ENCODE measurements at regions not wholly inside any gene's neighbourhood (a gene's known extent, or its start where the extent isn't known, plus 50 kb on each side); places are given as distances from the start of the nearest gene placed in this dataset.

GRCh38 chr2:4416431-4416830, 713.1 kb downstream of the DCDC2C start:
- Histone ChIP-seq H3K79me2 (ENCODE audit: insufficient read depth, low read length) (no peaks in the 10 kb centered on the region), H3K9me2 (replicated peaks; ENCODE audit: low read depth, low read length) (no peaks in the 10 kb centered on the region), H3K27me3 (ENCODE audit: insufficient read depth, low read length, poor library complexity, severe bottlenecking) (no peaks in the 10 kb centered on the region), H3K4me2 (ENCODE audit: low read depth, low read length, poor library complexity, severe bottlenecking) (no peak overlapping the region), H3K36me3 (ENCODE audit: insufficient read depth, low read length) (no peaks in the 10 kb centered on the region), H3K9ac (ENCODE audit: low read depth, low read length, poor library complexity, severe bottlenecking) (no peak overlapping the region), H2AFZ (ENCODE audit: low read length) (no peak overlapping the region), H3K4me1 (ENCODE audit: insufficient read depth, low read length, poor library complexity, severe bottlenecking) (no peaks in the 10 kb centered on the region), H3K9me3 (ENCODE audit: insufficient read depth, low read depth, low read length) (no peaks in the 10 kb centered on the region), H3F3A (ENCODE audit: low read depth) (no peaks in the 10 kb centered on the region), H3K4me3 (ENCODE audit: low read length, poor library complexity, severe bottlenecking) (no peak overlapping the region), H4K20me1 (ENCODE audit: insufficient read depth, low read length, poor library complexity, severe bottlenecking) (no peaks in the 10 kb centered on the region)
- TF ChIP-seq, protein P1, sequence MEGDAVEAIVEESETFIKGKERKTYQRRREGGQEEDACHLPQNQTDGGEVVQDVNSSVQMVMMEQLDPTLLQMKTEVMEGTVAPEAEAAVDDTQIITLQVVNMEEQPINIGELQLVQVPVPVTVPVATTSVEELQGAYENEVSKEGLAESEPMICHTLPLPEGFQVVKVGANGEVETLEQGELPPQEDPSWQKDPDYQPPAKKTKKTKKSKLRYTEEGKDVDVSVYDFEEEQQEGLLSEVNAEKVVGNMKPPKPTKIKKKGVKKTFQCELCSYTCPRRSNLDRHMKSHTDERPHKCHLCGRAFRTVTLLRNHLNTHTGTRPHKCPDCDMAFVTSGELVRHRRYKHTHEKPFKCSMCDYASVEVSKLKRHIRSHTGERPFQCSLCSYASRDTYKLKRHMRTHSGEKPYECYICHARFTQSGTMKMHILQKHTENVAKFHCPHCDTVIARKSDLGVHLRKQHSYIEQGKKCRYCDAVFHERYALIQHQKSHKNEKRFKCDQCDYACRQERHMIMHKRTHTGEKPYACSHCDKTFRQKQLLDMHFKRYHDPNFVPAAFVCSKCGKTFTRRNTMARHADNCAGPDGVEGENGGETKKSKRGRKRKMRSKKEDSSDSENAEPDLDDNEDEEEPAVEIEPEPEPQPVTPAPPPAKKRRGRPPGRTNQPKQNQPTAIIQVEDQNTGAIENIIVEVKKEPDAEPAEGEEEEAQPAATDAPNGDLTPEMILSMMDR (conservative IDR thresholded peaks at IDR 0.05; ENCODE audit: low read length): no peak
- TF ChIP-seq EZH2phosphoT487 (IDR thresholded peaks at IDR 0.05; ENCODE audit: borderline replicate concordance): no peak

GRCh38 chr2:4417771-4418170, 714.4 kb downstream of the DCDC2C start:
- Histone ChIP-seq H3K9me3 (ENCODE audit: insufficient read depth, low read depth, low read length) (no peaks in the 10 kb centered on the region), H3K79me2 (ENCODE audit: insufficient read depth, low read length) (no peaks in the 10 kb centered on the region), H3F3A (ENCODE audit: low read depth) (no peaks in the 10 kb centered on the region), H3K4me2 (ENCODE audit: low read depth, low read length, poor library complexity, severe bottlenecking) (no peak overlapping the region), H4K20me1 (ENCODE audit: insufficient read depth, low read length, poor library complexity, severe bottlenecking) (no peaks in the 10 kb centered on the region), H3K27me3 (ENCODE audit: insufficient read depth, low read length, poor library complexity, severe bottlenecking) (no peaks in the 10 kb centered on the region), H3K9ac (ENCODE audit: low read depth, low read length, poor library complexity, severe bottlenecking) (no peak overlapping the region), H3K4me3 (ENCODE audit: low read length, poor library complexity, severe bottlenecking) (no peak overlapping the region), H2AFZ (ENCODE audit: low read length) (no peak overlapping the region), H3K9me2 (replicated peaks; ENCODE audit: low read depth, low read length) (no peaks in the 10 kb centered on the region), H3K4me1 (ENCODE audit: insufficient read depth, low read length, poor library complexity, severe bottlenecking) (no peaks in the 10 kb centered on the region), H3K36me3 (ENCODE audit: insufficient read depth, low read length) (no peaks in the 10 kb centered on the region)
- no peak for TF ChIP-seq EZH2phosphoT487 (IDR thresholded peaks at IDR 0.05; ENCODE audit: borderline replicate concordance)
- TF ChIP-seq, protein P1 (conservative IDR thresholded peaks at IDR 0.05; ENCODE audit: low read length): no peak

- Histone ChIP-seq H3K9ac (ENCODE audit: low read depth, low read length, poor library complexity, severe bottlenecking) (no peak overlapping the region), H3K27me3 (ENCODE audit: insufficient read depth, low read length, poor library complexity, severe bottlenecking) (no peaks in the 10 kb centered on the region), H3K79me2 (ENCODE audit: insufficient read depth, low read length) (no peaks in the 10 kb centered on the region), H3K9me2 (replicated peaks; ENCODE audit: low read depth, low read length) (no peaks in the 10 kb centered on the region), H2AFZ (ENCODE audit: low read length) (no peak overlapping the region), H3K4me1 (ENCODE audit: insufficient read depth, low read length, poor library complexity, severe bottlenecking) (no peaks in the 10 kb centered on the region), H3K36me3 (ENCODE audit: insufficient read depth, low read length) (no peaks in the 10 kb centered on the region), H3K4me2 (ENCODE audit: low read depth, low read length, poor library complexity, severe bottlenecking) (no peak overlapping the region), H3F3A (ENCODE audit: low read depth) (no peaks in the 10 kb centered on the region), H3K4me3 (ENCODE audit: low read length, poor library complexity, severe bottlenecking) (no peak overlapping the region), H3K9me3 (ENCODE audit: insufficient read depth, low read depth, low read length) (no peaks in the 10 kb centered on the region), H4K20me1 (ENCODE audit: insufficient read depth, low read length, poor library complexity, severe bottlenecking) (no peaks in the 10 kb centered on the region)
- no peak for TF ChIP-seq EZH2phosphoT487 (IDR thresholded peaks at IDR 0.05; ENCODE audit: borderline replicate concordance)
- TF ChIP-seq, protein P1 (conservative IDR thresholded peaks at IDR 0.05; ENCODE audit: low read length): no peak
Observed at GRCh38 chr2:4420032-4420431, 716.7 kb downstream of the DCDC2C start.
